Nephron progenitor cell (in vitro differentiated cells): ENCODE measurements at regions not wholly inside any gene's neighbourhood (a gene's known extent, or its start where the extent isn't known, plus 50 kb on each side); places are given as distances from the start of the nearest gene placed in this dataset.

ENCODE experiments used
- DNase-seq: peaks from one replicate; pipeline ENCODE4 v3.0.0; 2021
- H3K27ac Mint-ChIP-seq: 2 replicates; pipeline ENCODE4 v1.8.0; 2021; ENCODE audit warnings: mild to moderate bottlenecking, moderate library complexity, mixed read lengths
- H3K27me3 Mint-ChIP-seq: 2 replicates; pipeline ENCODE4 v1.8.0; 2021; ENCODE audit warnings: mild to moderate bottlenecking, low read depth, mixed read lengths; ENCODE audit not compliant: poor library complexity
- H3K36me3 Mint-ChIP-seq: 2 replicates; pipeline ENCODE4 v1.8.0; 2021; ENCODE audit warnings: low read depth, mixed read lengths
- H3K4me1 Mint-ChIP-seq: 2 replicates; pipeline ENCODE4 v1.8.0; 2021; ENCODE audit warnings: mixed read lengths
- H3K4me3 Mint-ChIP-seq: 2 replicates; pipeline ENCODE4 v1.8.0; 2021; ENCODE audit warnings: mild to moderate bottlenecking, moderate library complexity, mixed read lengths
- H3K9me3 Mint-ChIP-seq: 2 replicates; pipeline ENCODE4 v1.8.0; 2021; ENCODE audit warnings: mild to moderate bottlenecking, moderate library complexity, mixed read lengths
- TF ChIP-seq, protein P1 (sequence below): fragments of 200-600 bp; sonication (generic); IDR thresholded peaks from 2 replicates; pipeline ENCODE4 v1.5.0; 2021; ENCODE audit warnings: antibody characterized with exemption

GRCh38 chr1:94727846-94728715 lies 92.1 kb upstream of the SLC44A3 start:
- TF ChIP-seq, protein P1, sequence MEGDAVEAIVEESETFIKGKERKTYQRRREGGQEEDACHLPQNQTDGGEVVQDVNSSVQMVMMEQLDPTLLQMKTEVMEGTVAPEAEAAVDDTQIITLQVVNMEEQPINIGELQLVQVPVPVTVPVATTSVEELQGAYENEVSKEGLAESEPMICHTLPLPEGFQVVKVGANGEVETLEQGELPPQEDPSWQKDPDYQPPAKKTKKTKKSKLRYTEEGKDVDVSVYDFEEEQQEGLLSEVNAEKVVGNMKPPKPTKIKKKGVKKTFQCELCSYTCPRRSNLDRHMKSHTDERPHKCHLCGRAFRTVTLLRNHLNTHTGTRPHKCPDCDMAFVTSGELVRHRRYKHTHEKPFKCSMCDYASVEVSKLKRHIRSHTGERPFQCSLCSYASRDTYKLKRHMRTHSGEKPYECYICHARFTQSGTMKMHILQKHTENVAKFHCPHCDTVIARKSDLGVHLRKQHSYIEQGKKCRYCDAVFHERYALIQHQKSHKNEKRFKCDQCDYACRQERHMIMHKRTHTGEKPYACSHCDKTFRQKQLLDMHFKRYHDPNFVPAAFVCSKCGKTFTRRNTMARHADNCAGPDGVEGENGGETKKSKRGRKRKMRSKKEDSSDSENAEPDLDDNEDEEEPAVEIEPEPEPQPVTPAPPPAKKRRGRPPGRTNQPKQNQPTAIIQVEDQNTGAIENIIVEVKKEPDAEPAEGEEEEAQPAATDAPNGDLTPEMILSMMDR: no peak
- Mint-ChIP-seq H3K4me3 (no peak overlapping the region), H3K36me3 (no peaks in the 10 kb centered on the region), H3K9me3 (no peaks in the 10 kb centered on the region), H3K27ac (no peak overlapping the region), H3K4me1 (no peaks in the 10 kb centered on the region), H3K27me3 (peaks cover 5% of the 10 kb centered on the region)
- no peak for DNase-seq

DNA sequence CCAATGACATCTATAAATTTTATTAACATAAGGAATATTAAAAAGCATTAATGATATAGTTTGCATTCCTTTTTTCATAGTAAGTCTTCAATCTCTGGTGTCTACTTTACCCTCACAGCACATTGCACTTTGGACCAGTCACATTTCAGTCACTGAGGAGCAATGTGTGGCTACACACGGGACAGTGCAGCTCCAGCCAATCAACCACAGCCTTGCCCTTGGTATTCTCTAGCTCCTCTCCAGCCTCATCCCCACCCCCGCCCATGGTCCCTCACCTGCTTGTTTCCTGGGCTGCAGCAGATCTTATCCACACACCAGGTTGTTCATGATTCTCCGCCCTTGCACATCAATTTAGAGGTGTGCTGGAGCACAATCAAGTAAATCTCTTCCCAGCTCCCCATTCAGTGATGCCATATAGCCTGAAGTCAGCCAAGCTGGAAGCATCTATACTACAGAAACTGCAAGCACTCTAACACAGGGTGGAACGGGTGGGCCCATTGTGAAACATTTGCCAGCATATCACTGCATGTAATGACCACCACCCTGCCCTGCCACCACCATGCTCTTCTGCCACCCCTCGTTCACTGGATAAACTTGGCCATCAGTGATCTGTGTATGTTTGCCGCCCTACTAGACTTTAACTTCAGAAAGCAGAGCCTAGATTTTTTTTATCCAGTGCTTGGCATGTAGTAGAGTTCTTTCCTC lies 93.0 kb upstream of the SLC44A3 start:
- Mint-ChIP-seq H3K27me3 (peaks cover 5% of the 10 kb centered on the region), H3K27ac (no peak overlapping the region), H3K4me3 (no peak overlapping the region), H3K4me1 (no peaks in the 10 kb centered on the region), H3K36me3 (no peaks in the 10 kb centered on the region), H3K9me3 (no peaks in the 10 kb centered on the region)
- no peak for DNase-seq
- TF ChIP-seq, protein P1: no peak

GRCh38 chr1:94725566-94725965 lies 94.6 kb upstream of the SLC44A3 start:
- no peaks in the 10 kb centered on the region for H3K4me1 Mint-ChIP-seq
- no peak for DNase-seq
- no peaks in the 10 kb centered on the region for H3K9me3 Mint-ChIP-seq
- no peak overlapping the region for H3K4me3 Mint-ChIP-seq
- H3K36me3 Mint-ChIP-seq: no peaks in the 10 kb centered on the region
- H3K27ac Mint-ChIP-seq: no peak overlapping the region
- peaks cover 6% of the 10 kb centered on the region for H3K27me3 Mint-ChIP-seq
- TF ChIP-seq, protein P1: no peak

DNA sequence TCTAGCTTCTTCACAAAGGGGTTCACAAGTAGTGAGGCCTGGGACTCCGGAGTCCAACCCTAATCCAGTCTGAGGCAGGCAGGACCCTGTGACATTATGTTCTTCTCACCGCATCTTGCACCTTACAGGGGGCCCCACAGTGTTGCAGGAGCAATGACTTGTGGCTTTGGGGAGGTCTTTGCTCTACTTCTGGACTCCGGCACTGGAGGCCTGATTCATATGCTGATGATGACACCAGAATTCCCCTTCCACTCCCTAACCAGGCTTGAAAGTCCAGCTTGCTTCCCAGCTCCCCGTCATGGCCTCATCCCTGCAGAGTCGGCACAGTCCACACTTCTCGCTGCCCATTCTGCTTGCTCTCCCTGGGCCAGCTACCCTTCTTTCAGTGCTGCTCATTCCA lies 96.3 kb upstream of the SLC44A3 start:
- H3K4me1 Mint-ChIP-seq: no peaks in the 10 kb centered on the region
- no peaks in the 10 kb centered on the region for H3K9me3 Mint-ChIP-seq
- no peak for DNase-seq
- no peaks in the 10 kb centered on the region for H3K36me3 Mint-ChIP-seq
- no peak overlapping the region for H3K4me3 Mint-ChIP-seq
- H3K27ac Mint-ChIP-seq: no peak overlapping the region
- TF ChIP-seq, protein P1: no peak
- H3K27me3 Mint-ChIP-seq: peaks cover 9% of the 10 kb centered on the region

- no peak overlapping the region for H3K27ac Mint-ChIP-seq
- no peaks in the 10 kb centered on the region for H3K4me1 Mint-ChIP-seq
- H3K4me3 Mint-ChIP-seq: no peak overlapping the region
- DNase-seq: no peak
- no peaks in the 10 kb centered on the region for H3K9me3 Mint-ChIP-seq
- TF ChIP-seq, protein P1: no peak
- H3K36me3 Mint-ChIP-seq: no peaks in the 10 kb centered on the region
- H3K27me3 Mint-ChIP-seq: peaks cover 13% of the 10 kb centered on the region
These were observed 96.7 kb upstream of the SLC44A3 start for GRCh38 chr1:94723463-94723862.
